ENCODE measurements at regions not wholly inside any gene's neighbourhood (a gene's known extent, or its start where the extent isn't known, plus 50 kb on each side); places are given as distances from the start of the nearest gene placed in this dataset.

- Mint-ChIP-seq H3K36me3 (no peaks in the 10 kb centered on the region), H3K9me3 (peaks cover 5% of the 10 kb centered on the region), H3K4me1 (ENCODE audit: unreplicated experiment) (peaks cover 6% of the 10 kb centered on the region), H3K4me3 (no peak overlapping the region), H3K27me3 (no peaks in the 10 kb centered on the region), H3K27ac (no peak overlapping the region)
- no peak for DNase-seq (ENCODE audit: extremely low spot score, unreplicated experiment)
- no peak for TF ChIP-seq CTCF (conservative IDR thresholded peaks at IDR 0.05)
Measured at GRCh38 chr17:14871921-14872320, 393.2 kb downstream of the PMP22 start.

GRCh38 chr17:14866266-14866665 is 398.9 kb downstream of the PMP22 start:
- Mint-ChIP-seq H3K36me3 (no peaks in the 10 kb centered on the region), H3K27me3 (peaks cover 6% of the 10 kb centered on the region), H3K4me3 (no peak overlapping the region), H3K9me3 (peaks cover 13% of the 10 kb centered on the region), H3K4me1 (ENCODE audit: unreplicated experiment) (no peaks in the 10 kb centered on the region), H3K27ac (no peak overlapping the region)
- TF ChIP-seq CTCF (conservative IDR thresholded peaks at IDR 0.05), result no peak
- DNase-seq (ENCODE audit: extremely low spot score, unreplicated experiment), result no peak

- no peak for DNase-seq (ENCODE audit: extremely low spot score, unreplicated experiment)
- Mint-ChIP-seq H3K36me3 (no peaks in the 10 kb centered on the region), H3K4me1 (ENCODE audit: unreplicated experiment) (peaks cover 16% of the 10 kb centered on the region), H3K4me3 (no peak overlapping the region), H3K9me3 (peaks cover 13% of the 10 kb centered on the region), H3K27ac (no peak overlapping the region), H3K27me3 (peaks cover 6% of the 10 kb centered on the region)
- TF ChIP-seq CTCF (conservative IDR thresholded peaks at IDR 0.05), result no peak
Measured at GRCh38 chr17:14864127-14864526, 401.0 kb downstream of the PMP22 start.

- peaks cover 6% of the 10 kb centered on the region for H3K27me3 Mint-ChIP-seq
Measured at GRCh38 chr17:14859542-14859941, 405.6 kb downstream of the PMP22 start.

GRCh38 chr17:14856176-14856575 is 408.9 kb downstream of the PMP22 start:
- H3K27me3 Mint-ChIP-seq, result peaks cover 3% of the 10 kb centered on the region
- no peak for DNase-seq (ENCODE audit: extremely low spot score, unreplicated experiment)
- H3K36me3 Mint-ChIP-seq, result no peaks in the 10 kb centered on the region
- H3K4me1 Mint-ChIP-seq (ENCODE audit: unreplicated experiment), result peaks cover 16% of the 10 kb centered on the region
- H3K9me3 Mint-ChIP-seq, result peaks cover 3% of the 10 kb centered on the region
- no peak for TF ChIP-seq CTCF (conservative IDR thresholded peaks at IDR 0.05)
- no peak overlapping the region for H3K4me3 Mint-ChIP-seq
- no peak overlapping the region for H3K27ac Mint-ChIP-seq

More at GRCh38 chr17:14859542-14859941, 405.6 kb downstream of the PMP22 start:
- Mint-ChIP-seq H3K9me3 (peaks cover 11% of the 10 kb centered on the region), H3K36me3 (no peaks in the 10 kb centered on the region), H3K27ac (no peak overlapping the region), H3K4me3 (no peak overlapping the region), H3K4me1 (ENCODE audit: unreplicated experiment) (peaks cover 16% of the 10 kb centered on the region)
- DNase-seq (ENCODE audit: extremely low spot score, unreplicated experiment), result no peak
- TF ChIP-seq CTCF (conservative IDR thresholded peaks at IDR 0.05), result no peak

- Mint-ChIP-seq H3K36me3 (no peaks in the 10 kb centered on the region), H3K4me1 (ENCODE audit: unreplicated experiment) (peaks cover 2% of the 10 kb centered on the region), H3K9me3 (peaks cover 3% of the 10 kb centered on the region), H3K4me3 (no peak overlapping the region), H3K27ac (no peak overlapping the region), H3K27me3 (peaks cover 3% of the 10 kb centered on the region)
- no peak for DNase-seq (ENCODE audit: extremely low spot score, unreplicated experiment)
- TF ChIP-seq CTCF (conservative IDR thresholded peaks at IDR 0.05), result no peak
Measured at GRCh38 chr17:14854691-14855090, 410.4 kb downstream of the PMP22 start.

Data from type B pancreatic cell (in vitro differentiated cells).